GM21390 (cell line): ENCODE measurements at regions not wholly inside any gene's neighbourhood (a gene's known extent, or its start where the extent isn't known, plus 50 kb on each side); places are given as distances from the start of the nearest gene placed in this dataset.
"Not testable (repeated sequence)": the region's sequence is repeated elsewhere in the genome, so short reads cannot be mapped to it uniquely, and the experiment has no call there.

Experiments
- ATAC-seq: cut with Tn5 transposase; IDR thresholded peaks from one replicate; pipeline ENCODE4 v1.9.1; 2021; ENCODE audit not compliant: unreplicated experiment

- no peak for ATAC-seq
Observed at GRCh38 chr18:5721924-5722323, 173.4 kb downstream of the TMEM200C start.

GRCh38 chr18:5720132-5720531 is 175.2 kb downstream of the TMEM200C start:
- ATAC-seq, result no peak

- ATAC-seq, result no peak
Observed at GRCh38 chr18:5717256-5717655, 173.5 kb upstream of the EPB41L3 start.

DNA sequence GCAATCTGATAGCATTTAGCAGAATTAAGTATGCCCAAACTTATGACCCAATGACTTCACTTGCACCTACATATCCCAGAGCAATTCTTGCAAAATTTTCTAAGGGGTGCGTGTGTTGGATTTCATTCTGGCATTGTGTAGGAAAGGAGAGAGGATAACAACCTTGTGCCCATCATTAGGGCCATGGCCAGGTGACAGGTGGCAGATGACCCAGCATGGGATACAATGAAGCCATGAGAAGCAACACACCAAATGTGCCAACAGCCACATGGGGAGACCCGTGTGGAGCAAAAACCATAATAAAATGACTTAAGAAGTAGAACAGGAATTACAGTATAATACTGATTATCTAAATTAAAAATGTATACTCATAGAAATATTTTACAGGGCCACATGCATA is 166.9 kb upstream of the EPB41L3 start:
- ATAC-seq, result no peak

- ATAC-seq, result no peak
Observed at GRCh38 chr18:5710235-5710634, 166.4 kb upstream of the EPB41L3 start.

DNA sequence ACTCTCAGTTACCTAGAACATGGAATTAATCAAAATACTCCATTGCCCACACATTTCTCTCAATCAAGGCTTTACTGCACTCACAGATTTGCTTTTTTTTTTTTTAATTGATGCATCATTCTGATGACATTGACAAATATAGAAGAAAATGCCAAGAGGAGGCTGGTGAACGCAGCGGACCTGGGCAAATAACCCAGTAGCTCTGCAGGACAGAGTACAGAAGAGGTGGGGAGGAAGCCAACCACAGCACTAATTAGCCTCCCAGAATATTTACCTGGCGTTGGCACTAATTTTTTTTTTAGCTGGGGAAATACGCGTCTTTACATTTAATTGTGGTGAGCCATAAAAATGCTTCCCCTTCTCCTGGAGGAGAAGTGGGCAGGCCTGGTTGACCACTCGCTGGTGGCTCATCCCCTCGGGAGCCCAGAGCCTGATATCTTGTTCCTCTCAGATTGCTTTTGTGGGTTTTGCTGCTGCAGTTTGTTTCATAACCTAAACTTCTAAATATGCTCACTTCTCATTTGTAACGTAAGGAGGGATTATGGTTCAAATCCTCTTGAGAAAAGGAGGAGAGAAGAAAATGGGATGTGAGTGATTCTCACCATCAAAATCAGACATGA is 165.8 kb upstream of the EPB41L3 start:
- no peak for ATAC-seq

GRCh38 chr18:5707586-5707985 is 163.8 kb upstream of the EPB41L3 start:
- ATAC-seq, result no peak

DNA sequence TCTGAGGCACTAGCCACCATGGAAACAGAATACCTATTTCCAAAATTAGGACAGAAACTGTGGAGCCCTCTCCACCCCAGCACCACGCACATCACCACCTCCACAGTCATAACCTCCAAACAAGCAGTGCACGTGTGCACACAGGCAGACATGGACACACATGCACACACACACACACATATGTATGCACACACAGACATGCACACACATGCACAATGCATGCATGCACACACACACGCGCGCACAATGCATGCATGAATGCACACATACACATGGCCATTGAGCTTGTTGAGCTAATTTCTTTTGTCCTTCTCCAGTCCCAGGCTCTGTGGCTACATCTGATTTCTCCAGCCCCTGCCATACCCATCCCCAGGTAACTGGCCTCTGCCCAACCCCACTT is 161.6 kb upstream of the EPB41L3 start:
- ATAC-seq, result no peak

DNA sequence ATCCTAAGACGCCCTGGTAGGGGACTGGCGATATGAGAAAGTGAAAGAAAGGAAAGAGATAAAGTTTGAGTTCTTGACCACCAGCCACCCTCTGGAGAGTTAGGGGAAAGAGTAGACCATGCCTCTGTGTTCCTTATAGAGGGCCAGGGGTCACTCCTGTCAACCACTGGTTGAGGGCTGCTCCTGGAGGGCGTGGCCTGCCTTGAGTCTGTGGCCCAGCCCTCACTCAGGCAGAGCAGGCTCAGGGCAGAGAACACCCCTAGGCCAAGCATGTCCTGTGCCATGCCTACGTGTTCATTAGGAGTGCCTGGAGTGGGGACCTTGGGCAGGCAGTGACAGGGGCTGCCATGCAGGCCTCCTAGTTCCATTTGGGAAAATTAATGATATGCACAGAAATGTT is 161.1 kb upstream of the EPB41L3 start:
- no peak for ATAC-seq

DNA sequence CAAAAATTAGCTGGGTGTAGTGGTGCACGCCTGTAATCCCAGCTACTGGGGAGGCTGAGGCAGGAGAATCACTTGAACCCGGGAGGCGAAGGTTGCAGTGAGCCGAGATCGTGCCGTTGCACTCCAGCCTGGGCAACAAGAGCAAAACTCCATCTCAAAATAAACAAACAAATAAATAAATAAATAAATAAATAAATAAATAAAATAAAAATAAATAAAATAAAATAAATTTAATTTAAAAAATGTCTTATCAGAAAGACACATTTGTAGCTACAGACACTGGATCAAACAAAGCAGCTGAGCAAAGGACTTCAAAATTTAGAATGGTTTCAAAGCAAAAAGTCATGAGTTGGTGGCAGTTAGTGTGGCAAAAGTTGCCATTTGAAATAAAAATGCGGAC is 158.2 kb upstream of the EPB41L3 start:
- not testable (repeated sequence) for ATAC-seq

- ATAC-seq, result no peak
Observed at GRCh38 chr18:5693699-5694294, 150.0 kb upstream of the EPB41L3 start.

- ATAC-seq, result no peak
Observed at GRCh38 chr18:5678779-5679406, 135.1 kb upstream of the EPB41L3 start.

DNA sequence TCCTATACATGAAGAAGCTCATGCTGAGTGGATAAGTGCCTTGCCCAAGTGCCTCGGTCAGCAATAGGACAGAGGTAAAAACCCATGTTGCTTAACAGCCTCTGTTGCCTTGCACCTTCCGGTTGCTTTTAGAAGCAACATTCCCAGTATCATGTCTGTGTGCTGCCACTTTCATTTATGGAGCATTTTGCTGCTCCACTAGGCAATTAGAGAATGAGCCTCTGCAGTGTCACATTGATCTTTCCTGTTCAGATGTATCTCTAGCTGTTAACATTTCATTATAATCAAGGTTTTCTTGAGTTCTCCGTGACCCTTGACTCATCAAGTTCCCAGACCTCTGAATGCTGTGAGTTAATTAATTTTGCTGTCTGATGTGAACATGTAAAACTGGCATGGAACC is 134.5 kb upstream of the EPB41L3 start:
- no peak for ATAC-seq

GRCh38 chr18:5673616-5674015 is 129.8 kb upstream of the EPB41L3 start:
- no peak for ATAC-seq

- no peak for ATAC-seq
Observed at GRCh38 chr18:5669585-5669984, 125.8 kb upstream of the EPB41L3 start.

DNA sequence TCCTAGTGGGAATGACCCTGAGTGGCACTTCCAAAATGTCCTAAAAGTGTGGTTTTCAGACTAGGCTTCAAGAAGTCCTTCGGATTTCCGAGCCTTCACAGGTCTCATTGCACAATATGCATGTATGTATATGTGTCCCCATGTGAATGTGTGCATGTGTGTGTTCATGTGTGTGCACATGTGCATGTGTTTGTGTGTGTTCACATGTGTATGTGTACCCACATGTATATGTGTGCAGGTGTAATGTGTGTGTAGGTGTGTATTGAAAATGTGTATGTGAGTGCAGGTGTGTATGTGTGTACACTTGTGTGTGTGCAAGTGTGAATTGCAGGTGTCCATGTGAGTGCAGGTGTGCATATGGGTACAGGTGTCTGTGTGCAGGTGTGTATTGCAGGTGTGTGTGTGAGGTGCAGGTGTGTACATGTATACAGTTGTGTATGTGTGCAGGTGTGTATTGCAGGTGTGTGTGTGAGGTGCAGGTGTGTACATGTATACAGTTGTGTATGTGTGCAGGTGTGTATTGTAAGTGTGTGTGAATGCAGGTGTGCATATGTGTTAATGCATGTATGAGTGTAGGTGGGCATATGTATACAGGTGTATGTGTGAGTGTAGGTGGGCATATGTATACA is 124.4 kb upstream of the EPB41L3 start:
- ATAC-seq, result no peak

- ATAC-seq, result no peak
Observed at GRCh38 chr18:5667356-5667755, 123.6 kb upstream of the EPB41L3 start.

DNA sequence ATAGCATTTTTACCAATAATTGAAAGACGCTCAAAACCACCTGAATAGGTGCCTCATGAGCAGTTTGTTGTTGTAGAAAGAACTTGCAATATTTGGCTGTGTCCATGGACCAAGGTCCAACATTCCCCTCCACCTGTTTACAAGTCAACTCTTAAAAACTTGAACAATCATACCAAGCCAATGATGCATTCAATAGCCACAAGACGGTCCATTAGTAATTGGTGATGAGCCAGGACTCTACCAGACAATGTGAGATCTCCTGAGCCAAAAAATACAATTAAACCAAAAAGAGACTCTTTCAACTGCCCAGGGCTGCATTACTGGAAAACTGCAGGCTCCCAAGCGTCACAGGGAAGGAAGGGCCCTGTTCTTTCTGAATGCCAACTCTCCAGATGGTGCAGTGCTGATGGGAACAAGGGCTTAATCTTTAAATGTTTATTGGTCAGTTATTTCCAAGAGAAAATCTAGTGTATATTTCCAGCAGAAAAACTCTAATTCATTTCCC is 118.8 kb upstream of the EPB41L3 start:
- ATAC-seq, result no peak

DNA sequence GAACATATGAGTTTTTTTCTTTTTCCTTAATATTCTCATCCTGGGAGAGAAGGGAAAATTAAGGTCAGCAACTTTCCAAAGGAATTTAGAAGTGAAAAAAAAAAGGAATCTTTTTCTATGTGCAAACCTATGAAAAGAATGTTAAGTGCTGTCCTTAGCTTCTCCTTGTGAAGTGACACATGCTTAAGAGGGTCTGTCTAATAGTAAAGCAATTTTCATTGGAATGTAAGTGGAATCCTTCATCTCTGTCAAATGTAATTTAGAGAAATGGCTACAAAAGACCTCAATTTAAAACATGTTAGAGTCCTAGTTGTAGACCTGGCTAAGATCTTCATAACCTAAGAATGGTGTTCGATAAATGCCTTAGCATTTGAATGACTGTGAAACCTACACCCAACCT is 117.4 kb upstream of the EPB41L3 start:
- no peak for ATAC-seq

DNA sequence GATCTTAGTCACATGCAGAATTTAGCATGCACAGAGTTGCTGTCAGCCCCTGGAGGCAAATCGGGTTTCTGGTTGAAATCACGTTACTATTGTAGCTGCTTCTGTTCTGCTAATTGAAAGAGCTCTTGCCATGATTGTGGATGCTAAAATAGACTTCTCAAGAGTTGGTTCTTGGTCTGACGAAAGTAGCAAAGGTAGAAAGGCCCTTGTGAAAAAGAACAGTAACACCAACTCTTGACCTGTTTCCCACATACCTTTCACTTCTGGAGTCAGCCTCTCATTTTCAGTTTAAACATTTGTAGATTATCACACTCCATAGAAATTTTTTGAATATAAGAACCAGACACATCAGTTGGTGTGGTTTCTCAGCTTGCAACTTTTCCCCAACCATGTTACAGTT is 110.0 kb upstream of the EPB41L3 start:
- no peak for ATAC-seq

DNA sequence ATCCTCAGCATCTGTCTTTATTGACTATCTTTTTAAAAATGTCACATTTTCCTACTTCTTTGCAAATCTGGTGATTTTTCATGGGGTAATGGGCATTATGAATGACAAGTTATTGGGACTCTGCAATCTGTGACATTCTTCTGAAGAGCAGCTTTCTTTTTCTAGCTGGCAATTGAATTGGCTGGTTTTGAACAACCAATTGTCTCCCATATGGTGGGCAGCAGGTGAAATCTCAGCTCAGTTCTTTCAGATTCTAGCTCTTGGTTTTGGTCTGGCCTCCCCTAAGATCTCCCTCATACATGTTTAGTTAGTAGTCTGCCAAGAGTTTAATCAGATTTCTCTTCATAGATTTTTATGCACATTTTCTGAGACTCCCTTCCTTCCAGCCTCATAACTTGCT is 107.9 kb upstream of the EPB41L3 start:
- ATAC-seq, result no peak

DNA sequence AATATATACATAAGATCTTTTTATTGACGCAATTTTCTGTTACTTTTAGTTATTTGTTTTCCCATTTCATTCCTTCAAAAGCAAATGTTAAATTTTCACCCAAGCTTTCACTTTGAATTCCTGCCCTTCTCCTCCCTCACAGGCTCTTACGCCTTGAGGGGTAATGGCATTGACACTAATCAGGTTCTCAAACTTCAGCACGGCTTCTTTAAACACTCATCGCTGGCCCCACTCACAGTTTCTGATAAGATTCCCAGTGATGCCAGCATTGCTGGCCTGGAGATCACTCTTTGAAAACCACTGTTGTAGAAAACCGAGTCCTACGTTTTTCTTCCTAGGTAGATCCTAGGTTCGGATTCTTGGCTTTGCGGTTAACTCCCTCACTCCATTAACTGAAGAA is 105.6 kb upstream of the EPB41L3 start:
- no peak for ATAC-seq
